A673 (cell line): ENCODE measurements at regions not wholly inside any gene's neighbourhood (a gene's known extent, or its start where the extent isn't known, plus 50 kb on each side); places are given as distances from the start of the nearest gene placed in this dataset.

ENCODE experiments used
- BruUV-seq: library from RNA; stranded (reverse); fragments of 400-500 nt; replicated peaks from 2 replicates; lab custom pipeline; 2021; lab: Mats Ljungman, UMichigan
- CTCF ChIA-PET: fragments of 300-600 bp; sonication (Branson Sonifier 250); formaldehyde crosslinking; loops from one replicate; lab custom pipeline; 2022; ENCODE audit warnings: antibody characterized with exemption; lab: Charles Lee
- POLR2A ChIA-PET: fragments of 300-600 bp; sonication (Branson Sonifier 250); formaldehyde crosslinking; loops from one replicate; lab custom pipeline; 2022; ENCODE audit warnings: antibody characterized with exemption; ENCODE audit not compliant: low non-redundant PET; lab: Charles Lee
- DNase-seq: peaks from one replicate; pipeline ENCODE4 v3.0.0-alpha.2; 2015; ENCODE audit warnings: low spot score
- H3K27ac ChIP-seq: fragments of 200-600 bp; sonication (generic); 2 replicates; pipeline ENCODE4 v1.5.1; 2016; ENCODE audit warnings: mixed run types, low read depth, mild to moderate bottlenecking, mixed read lengths, antibody characterized with exemption, low read length; ENCODE audit not compliant: poor library complexity, severe bottlenecking
- H3K27me3 ChIP-seq: fragments of 200-600 bp; sonication (generic); replicated peaks from 2 replicates; pipeline ENCODE4 v1.6.1; 2017; ENCODE audit warnings: mixed run types, low read depth, mild to moderate bottlenecking, mixed read lengths, antibody characterized with exemption, low read length; ENCODE audit not compliant: insufficient read depth, poor library complexity
- H3K36me3 ChIP-seq: fragments of 200-600 bp; sonication (generic); 2 replicates; pipeline ENCODE4 v1.6.1; 2016; ENCODE audit warnings: mixed run types, mild to moderate bottlenecking, mixed read lengths, antibody characterized with exemption, low read length; ENCODE audit not compliant: insufficient read depth, poor library complexity, severe bottlenecking
- H3K4me1 ChIP-seq: fragments of 200-600 bp; sonication (generic); 2 replicates; pipeline ENCODE4 v1.6.1; 2017; ENCODE audit warnings: mixed run types, mild to moderate bottlenecking, mixed read lengths, antibody characterized with exemption, low read length; ENCODE audit not compliant: insufficient read depth, poor library complexity, severe bottlenecking
- H3K4me3 ChIP-seq: fragments of 200-600 bp; sonication (generic); 2 replicates; pipeline ENCODE4 v1.5.1; 2016; ENCODE audit warnings: low read depth, mixed run types, mild to moderate bottlenecking, mixed read lengths, low read length; ENCODE audit not compliant: poor library complexity, severe bottlenecking
- H3K9me3 ChIP-seq: fragments of 200-600 bp; sonication (generic); 2 replicates; pipeline ENCODE4 v1.6.1; 2016; ENCODE audit warnings: mixed run types, low read depth, mild to moderate bottlenecking, mixed read lengths, antibody characterized with exemption, low read length; ENCODE audit not compliant: poor library complexity, severe bottlenecking
- EZH2 ChIP-seq: fragments of 200-600 bp; sonication (generic); IDR thresholded peaks from 2 replicates; pipeline ENCODE4 v1.6.1; 2017; ENCODE audit warnings: borderline replicate concordance, low read depth, mild to moderate bottlenecking, mixed read lengths, antibody characterized with exemption, low read length; ENCODE audit not compliant: poor library complexity, severe bottlenecking
- intact Hi-C: fragments of 100-400 bp; cut with micrococcal nuclease; formaldehyde crosslinking; loops from one replicate; pipeline ENCODE4 v1.10.0; 2022; ENCODE audit not compliant: unreplicated experiment
- TF ChIP-seq, protein P1 (sequence below): fragments of 300-800, 200-600 bp; sonication (generic); conservative IDR thresholded peaks from 2 replicates; pipeline ENCODE4 v1.5.1; 2017; ENCODE audit warnings: low read depth, mild to moderate bottlenecking, antibody characterized with exemption, low read length, moderate library complexity, mixed read lengths

DNA sequence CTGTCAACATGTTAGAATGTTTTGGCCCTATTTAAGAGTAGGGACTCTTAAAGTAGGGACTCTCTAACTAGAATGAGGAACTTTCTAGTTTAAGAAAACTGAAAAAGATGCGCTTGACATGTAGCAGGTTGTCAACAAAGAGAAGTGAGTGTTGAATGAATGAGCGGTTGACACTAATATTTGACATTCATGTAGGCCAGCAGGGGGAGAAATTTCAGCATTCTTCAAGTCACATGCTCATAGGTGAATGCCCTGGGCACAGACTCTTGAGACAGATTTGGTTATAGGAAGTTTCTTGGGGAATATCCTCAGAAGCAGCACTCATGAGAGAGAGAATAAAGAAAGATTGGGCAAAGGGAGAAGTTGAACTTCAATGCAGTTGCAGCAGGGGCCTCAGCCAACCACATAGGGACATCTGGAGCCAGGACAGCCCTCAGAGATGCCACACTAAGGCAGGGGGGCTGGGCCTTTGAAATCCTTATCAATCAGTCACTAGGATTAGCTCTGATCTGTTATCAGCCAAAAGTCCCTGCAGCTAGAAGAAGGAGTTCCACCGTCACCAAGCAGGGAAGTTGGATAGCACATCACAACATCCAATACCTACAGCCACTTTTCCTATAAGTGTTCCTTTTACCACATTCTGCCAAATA lies 145.1 kb upstream of the FKBP1C start:
- Histone ChIP-seq H3K4me3 (no peak overlapping the region), H3K27ac (no peak overlapping the region), H3K36me3 (no peaks in the 10 kb centered on the region), H3K9me3 (no peaks in the 10 kb centered on the region), H3K27me3 (no peaks in the 10 kb centered on the region), H3K4me1 (no peaks in the 10 kb centered on the region)
- ChIA-PET POLR2A (interaction anchor here (0.7 kb wide), 1 partner anchor 163 kb away, joined by 3 read pairs; no protein-coding TSS in a partner anchor), CTCF (no interaction called here)
- intact Hi-C loops, result loop anchor here (2.0 kb wide), 1 partner anchor 207 kb away; no protein-coding TSS in a partner anchor
- no peak for TF ChIP-seq EZH2
- TF ChIP-seq, protein P1, sequence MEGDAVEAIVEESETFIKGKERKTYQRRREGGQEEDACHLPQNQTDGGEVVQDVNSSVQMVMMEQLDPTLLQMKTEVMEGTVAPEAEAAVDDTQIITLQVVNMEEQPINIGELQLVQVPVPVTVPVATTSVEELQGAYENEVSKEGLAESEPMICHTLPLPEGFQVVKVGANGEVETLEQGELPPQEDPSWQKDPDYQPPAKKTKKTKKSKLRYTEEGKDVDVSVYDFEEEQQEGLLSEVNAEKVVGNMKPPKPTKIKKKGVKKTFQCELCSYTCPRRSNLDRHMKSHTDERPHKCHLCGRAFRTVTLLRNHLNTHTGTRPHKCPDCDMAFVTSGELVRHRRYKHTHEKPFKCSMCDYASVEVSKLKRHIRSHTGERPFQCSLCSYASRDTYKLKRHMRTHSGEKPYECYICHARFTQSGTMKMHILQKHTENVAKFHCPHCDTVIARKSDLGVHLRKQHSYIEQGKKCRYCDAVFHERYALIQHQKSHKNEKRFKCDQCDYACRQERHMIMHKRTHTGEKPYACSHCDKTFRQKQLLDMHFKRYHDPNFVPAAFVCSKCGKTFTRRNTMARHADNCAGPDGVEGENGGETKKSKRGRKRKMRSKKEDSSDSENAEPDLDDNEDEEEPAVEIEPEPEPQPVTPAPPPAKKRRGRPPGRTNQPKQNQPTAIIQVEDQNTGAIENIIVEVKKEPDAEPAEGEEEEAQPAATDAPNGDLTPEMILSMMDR, result 0 out of 2 replicates have a peak, but pooled peaks have one; percentile 21
- peak; percentile 17 for DNase-seq
- no TSS peak for BruUV-seq

DNA sequence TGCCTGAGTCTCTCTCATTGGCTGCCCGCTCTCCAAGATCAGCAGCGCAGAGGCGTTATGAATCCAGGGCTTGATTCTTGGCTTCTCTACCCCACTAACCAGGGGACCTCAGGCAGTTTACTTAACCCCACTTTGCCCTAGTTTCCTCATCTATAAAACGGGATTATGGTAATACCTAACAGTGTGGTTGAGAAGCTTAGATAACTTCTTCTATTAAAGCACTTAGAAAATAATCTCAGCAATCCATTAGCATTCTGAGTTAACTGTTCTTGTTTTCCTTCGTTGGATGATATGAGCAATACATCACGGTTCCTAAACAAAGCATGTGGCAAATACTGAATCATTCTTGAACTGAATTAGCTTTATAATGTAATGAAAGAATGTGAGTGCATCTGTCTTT lies 116.3 kb upstream of the FKBP1C start:
- BruUV-seq, result no TSS peak
- H3K9me3 ChIP-seq, result no peaks in the 10 kb centered on the region
- H3K27ac ChIP-seq, result no peak overlapping the region
- no peak overlapping the region for H3K4me3 ChIP-seq
- no peak for TF ChIP-seq EZH2
- TF ChIP-seq, protein P1, result no peak
- POLR2A ChIA-PET, result interaction anchor here (0.6 kb wide), 1 partner anchor 682 kb away, joined by 3 read pairs; no protein-coding TSS in a partner anchor
- H3K4me1 ChIP-seq, result no peaks in the 10 kb centered on the region
- no peak for DNase-seq
- no peaks in the 10 kb centered on the region for H3K36me3 ChIP-seq
- CTCF ChIA-PET, result no interaction called here
- H3K27me3 ChIP-seq, result no peaks in the 10 kb centered on the region
- intact Hi-C loops, result no loop called here

DNA sequence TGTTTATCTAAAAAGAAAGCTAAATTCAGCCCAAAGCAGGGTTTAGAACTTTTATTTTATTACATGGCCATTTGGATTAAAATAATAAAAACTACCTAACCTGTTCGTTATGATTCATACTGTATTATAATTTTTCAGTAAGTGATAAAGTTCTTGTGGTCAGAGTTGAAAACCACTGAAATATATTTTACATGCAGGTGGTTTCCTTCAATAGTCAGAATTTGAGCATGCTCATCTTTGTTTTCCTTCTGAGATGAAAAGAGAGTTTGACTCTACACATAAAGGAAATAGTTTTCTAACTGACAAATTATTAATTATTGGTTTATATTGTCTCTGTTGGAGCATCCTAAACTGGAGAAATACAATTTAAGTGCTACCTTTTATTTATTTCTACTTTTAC lies 114.0 kb upstream of the FKBP1C start:
- no peaks in the 10 kb centered on the region for H3K4me1 ChIP-seq
- intact Hi-C loops, result no loop called here
- no peaks in the 10 kb centered on the region for H3K27me3 ChIP-seq
- H3K4me3 ChIP-seq, result no peak overlapping the region
- no peak for DNase-seq
- ChIA-PET POLR2A (no interaction called here), CTCF (no interaction called here)
- H3K9me3 ChIP-seq, result no peaks in the 10 kb centered on the region
- no peaks in the 10 kb centered on the region for H3K36me3 ChIP-seq
- TF ChIP-seq, protein P1, result no peak
- TF ChIP-seq EZH2, result no peak
- BruUV-seq, result no TSS peak
- no peak overlapping the region for H3K27ac ChIP-seq
